ENCODE measurements at regions not wholly inside any gene's neighbourhood (a gene's known extent, or its start where the extent isn't known, plus 50 kb on each side); places are given as distances from the start of the nearest gene placed in this dataset.

- Histone ChIP-seq H2BK15ac (ENCODE audit: low read length) (no peak overlapping the region), H3K23me2 (ENCODE audit: low read depth, low read length) (no peaks in the 10 kb centered on the region), H3K79me1 (ENCODE audit: low read depth, low read length) (no peaks in the 10 kb centered on the region), H4K20me1 (replicated peaks in 1 of 2; ENCODE audit: control insufficient read depth in 1 of 2, insufficient read depth in 2 of 2, low read length in 2 of 2) (no peaks in the 10 kb centered on the region), H4K8ac (ENCODE audit: extremely low read depth, insufficient read depth, low read length) (no peak overlapping the region), H3K56ac (replicated peaks; ENCODE audit: insufficient read length, low read depth, low read length) (no peak overlapping the region), H4K5ac (ENCODE audit: insufficient read length, low read depth, low read length) (no peak overlapping the region), H2BK5ac (ENCODE audit: low read depth, low read length) (no peak overlapping the region), H3K18ac (ENCODE audit: extremely low read depth, low read length) (no peak overlapping the region), H2AK5ac (ENCODE audit: low read depth, low read length) (no peak overlapping the region), H2AFZ (ENCODE audit: low read length) (no peak overlapping the region), H3K27me3 (replicated peaks in 1 of 4; ENCODE audit: control insufficient read depth in 3 of 4, extremely low read depth in 1 of 4, insufficient read depth in 3 of 4, low read length in 3 of 4) (no peaks in the 10 kb centered on the region; a peak in 1 of 7 replicates), H3K4me1 (replicated peaks in 1 of 4; ENCODE audit: control insufficient read depth in 3 of 4, insufficient read depth in 4 of 4, low read length in 3 of 4) (no peaks in the 10 kb centered on the region), H2BK12ac (ENCODE audit: low read depth, low read length) (no peak overlapping the region), H4K91ac (replicated peaks; ENCODE audit: insufficient read length, low read length) (no peak overlapping the region), H3K36me3 (ENCODE audit: control insufficient read depth in 2 of 4, insufficient read depth in 4 of 4, low read length in 3 of 4) (no peaks in the 10 kb centered on the region), H3K27ac (ENCODE audit: low read depth, low read length) (no peak overlapping the region), H3K9me3 (ENCODE audit: insufficient read depth in 2 of 2, low read depth in 1 of 2, low read length in 1 of 2) (no peaks in the 10 kb centered on the region), H3K9ac (replicated peaks in 1 of 4; ENCODE audit: extremely low read depth in 1 of 4, low read depth in 3 of 4, low read length in 3 of 4) (no peak overlapping the region), H3K79me2 (ENCODE audit: control insufficient read depth in 1 of 2, insufficient read depth in 2 of 2, low read length in 2 of 2) (no peaks in the 10 kb centered on the region), H3K4me2 (ENCODE audit: insufficient read depth in 1 of 2, low read depth in 2 of 2, low read length in 2 of 2) (no peak overlapping the region), H3K4ac (replicated peaks; ENCODE audit: insufficient read length, low read depth, low read length) (no peak overlapping the region), H3K23ac (ENCODE audit: insufficient read length) (no peak overlapping the region), H2BK120ac (replicated peaks; ENCODE audit: low read depth, low read length) (no peak overlapping the region), H3K14ac (ENCODE audit: insufficient read length) (no peak overlapping the region), H2BK20ac (ENCODE audit: low read length) (no peak overlapping the region), H3K4me3 (ENCODE audit: extremely low read depth in 1 of 4, insufficient read depth in 2 of 4, low read depth in 3 of 4, low read length in 4 of 4) (no peak overlapping the region)
- CTCF ChIA-PET (ENCODE audit: partially characterized antibody): no interaction called here
- FAIRE-seq (no peak), DNase-seq (ENCODE audit: low read depth in 1 of 2, low spot score in 2 of 2) (no peak)
- 87% methylated on average over 5 of the region's 5 CpGs; no CpG with 5 or more reads in 1 of the 2 experiments for WGBS, 2 experiments (ENCODE audit: extremely low coverage in 1 of 2, insufficient coverage in 1 of 2, insufficient read length in 1 of 2, insufficient replicate concordance in 2 of 2, low coverage in 1 of 2, low lambda C conversion rate in 2 of 2, missing lambda C conversion rate in 1 of 2)
- POLR2A ChIA-PET (ENCODE audit: partially characterized antibody): no interaction called here
- TF ChIP-seq CTCF (IDR thresholded peaks at IDR 0.05; ENCODE audit: control extremely low read depth in 1 of 3, insufficient read depth in 1 of 3, low read depth in 1 of 3, low read length in 3 of 3) (no peak), SUZ12 (IDR thresholded peaks at IDR 0.05; ENCODE audit: low read length) (no peak), SP1 (IDR thresholded peaks at IDR 0.05; ENCODE audit: low read depth, low read length) (no peak), ZNF274 (IDR thresholded peaks at IDR 0.05; ENCODE audit: borderline replicate concordance, extremely low read depth, low read length) (no peak)
Observed at GRCh38 chr3:24937228-24937627, 442.6 kb upstream of the THRB start.

Measured in H1 (cell line).